K562 (cell line): ENCODE measurements at regions not wholly inside any gene's neighbourhood (a gene's known extent, or its start where the extent isn't known, plus 50 kb on each side); places are given as distances from the start of the nearest gene placed in this dataset.

Experiments
- ARID1B ChIP-seq: fragments of 450-650 bp; IDR thresholded peaks from 2 replicates; pipeline ENCODE4 v1.6.1; 2016; ENCODE audit warnings: antibody characterized with exemption, mild to moderate bottlenecking, inconsistent platforms
- BCLAF1 ChIP-seq, 2 experiments: fragments of 450-650 bp in 1 of 2; IDR thresholded peaks; 2 replicates each; pipeline ENCODE4 v1.6.1; 2011 to 2017; ENCODE audit warnings: low read depth in 2 of 2, antibody characterized with exemption in 1 of 2, borderline replicate concordance in 1 of 2, low read length in 1 of 2, mild to moderate bottlenecking in 1 of 2, mixed read lengths in 1 of 2; ENCODE audit not compliant: control insufficient read depth in 1 of 2
- CEBPB ChIP-seq: fragments of 450-650 bp; IDR thresholded peaks from 2 replicates; pipeline ENCODE4 v1.6.1; 2016; ENCODE audit warnings: missing genetic modification characterization, missing compliant biosample characterization
- ESRRB ChIP-seq: fragments of 250-450 bp; sonication (Bioruptor Pico); IDR thresholded peaks from 2 replicates; pipeline ENCODE4 v1.5.0; 2020; ENCODE audit warnings: mild to moderate bottlenecking, moderate library complexity, borderline replicate concordance
- FOXM1 ChIP-seq, 2 experiments: fragments of 450-650 bp in 1 of 2; sonication (generic) in 1 of 2; formaldehyde crosslinking in 1 of 2; IDR thresholded peaks; 2 replicates each; pipeline versions ENCODE4 v1.6.1 to v1.9.0; 2017 to 2022; ENCODE audit warnings: low read depth in 2 of 2, mild to moderate bottlenecking in 2 of 2, missing genetic modification reagents in 1 of 2, moderate library complexity in 1 of 2
- ILF3 ChIP-seq: fragments of 450-650 bp; IDR thresholded peaks from 2 replicates; pipeline ENCODE4 v1.6.1; 2018; ENCODE audit warnings: antibody characterized with exemption, mild to moderate bottlenecking, moderate library complexity, borderline replicate concordance
- MAFK ChIP-seq: IDR thresholded peaks from 2 replicates; pipeline ENCODE4 v1.6.1; 2011; ENCODE audit warnings: low read length, improper control_type of control experiment
- MNT ChIP-seq, 2 experiments: fragments of 450-650 bp; conservative IDR thresholded peaks; 2 replicates each; pipeline ENCODE4 v1.6.1; 2017; ENCODE audit warnings: mild to moderate bottlenecking in 2 of 2, moderate library complexity in 2 of 2
- MTA2 ChIP-seq: fragments of 450-650 bp; IDR thresholded peaks from 2 replicates; pipeline ENCODE4 v1.6.1; 2016; ENCODE audit warnings: low read depth
- NCOR1 ChIP-seq: fragments of 450-650 bp; IDR thresholded peaks from 2 replicates; pipeline ENCODE4 v1.6.1; 2016; ENCODE audit warnings: mild to moderate bottlenecking, moderate library complexity
- NONO ChIP-seq, 2 experiments: fragments of 200-400 bp in 1 of 2; fragments of 450-650 bp in 1 of 2; formaldehyde crosslinking in 1 of 2; IDR thresholded peaks; 2 replicates each; pipeline ENCODE4 v1.6.1; 2017; ENCODE audit warnings: low read depth in 2 of 2, mild to moderate bottlenecking in 2 of 2, moderate library complexity in 2 of 2, low read length in 1 of 2
- NR1H2 ChIP-seq: sonication (generic); formaldehyde crosslinking; IDR thresholded peaks from 2 replicates; pipeline ENCODE4 v1.4.0; 2020; ENCODE audit warnings: mild to moderate bottlenecking, missing genetic modification reagents
- POLR2AphosphoS2 ChIP-seq: IDR thresholded peaks from 2 replicates; pipeline ENCODE4 v1.6.1; 2012; ENCODE audit warnings: low read length, improper control_type of control experiment
- SMARCE1 ChIP-seq: fragments of 450-650 bp; IDR thresholded peaks from 2 replicates; pipeline ENCODE4 v1.7.1; 2016; ENCODE audit warnings: mild to moderate bottlenecking
- SPI1 ChIP-seq: IDR thresholded peaks from 2 replicates; pipeline ENCODE4 v1.6.1; 2011; ENCODE audit warnings: low read depth, low read length, control low read depth, borderline replicate concordance
- SREBF2 ChIP-seq: sonication (generic); formaldehyde crosslinking; IDR thresholded peaks from 2 replicates; pipeline ENCODE4 v1.4.0; 2020; ENCODE audit warnings: mild to moderate bottlenecking, missing genetic modification reagents
- U2AF1 ChIP-seq: fragments of 200-400 bp; formaldehyde crosslinking; optimal IDR thresholded peaks from 2 replicates; pipeline ENCODE3; 2017; ENCODE audit warnings: mild to moderate bottlenecking, low read depth, low read length, moderate library complexity
- YBX1 ChIP-seq: fragments of 450-650 bp; IDR thresholded peaks from 2 replicates; pipeline ENCODE4 v1.7.1; 2016; ENCODE audit warnings: mild to moderate bottlenecking
- ZC3H8 ChIP-seq: fragments of 450-650 bp; IDR thresholded peaks from 2 replicates; pipeline ENCODE4 v1.6.1; 2017
- ZNF134 ChIP-seq: fragments of 250-450 bp; sonication (Bioruptor Pico); conservative IDR thresholded peaks from 2 replicates; pipeline ENCODE4 v1.4.0; 2020
- ZNF175 ChIP-seq: fragments of 200-800 bp; sonication (Bioruptor generic); IDR thresholded peaks from 2 replicates; pipeline ENCODE4 v1.6.1; 2016; ENCODE audit warnings: low read depth, mild to moderate bottlenecking, missing genetic modification characterization, missing compliant biosample characterization
- ZNF224 ChIP-seq: sonication (generic); formaldehyde crosslinking; IDR thresholded peaks from 2 replicates; pipeline ENCODE4 v1.8.0; 2022; ENCODE audit warnings: mild to moderate bottlenecking, missing genetic modification reagents
- ZNF347 ChIP-seq: fragments of 450-650 bp; formaldehyde crosslinking; IDR thresholded peaks from 2 replicates; pipeline ENCODE4 v1.4.0; 2020; ENCODE audit warnings: low read depth, mild to moderate bottlenecking, moderate library complexity
- ZNF408 ChIP-seq: fragments of 250-450 bp; sonication (Bioruptor Pico); IDR thresholded peaks from 2 replicates; pipeline ENCODE4 v1.4.0; 2020; ENCODE audit warnings: low read depth, mild to moderate bottlenecking, moderate library complexity
- ZSCAN32 ChIP-seq: fragments of 450-650 bp; formaldehyde crosslinking; IDR thresholded peaks from 2 replicates; pipeline ENCODE4 v1.4.0; 2020; ENCODE audit warnings: mild to moderate bottlenecking, moderate library complexity

GRCh38 chr6:26159357-26160273 lies 72.4 kb downstream of the HFE start (continued):
- TF ChIP-seq YBX1 (no peak), SREBF2 (CRISPR knock-in tag) (no peak), NONO (IDR thresholded peaks at IDR 0.05; ENCODE audit: low read depth in 2 of 2, low read length in 1 of 2) (peak in 1 of 2 experiments; percentile 49; a peak in 1 of 4 replicates), ILF3 (no peak), ZNF408 (no peak), SMARCE1 (peak; percentile 29; the same call in 1 of the 2 replicates), ZC3H8 (0 out of 2 replicates have a peak, but pooled peaks have one; percentile 65), ZNF134 (CRISPR knock-in tag) (no peak), ZSCAN32 (CRISPR knock-in tag) (peak; percentile 23; the same call in 1 of the 2 replicates), U2AF1 (no peak), BCLAF1 (IDR thresholded peaks at IDR 0.05; ENCODE audit: borderline replicate concordance in 1 of 2, control insufficient read depth in 1 of 2, low read depth in 2 of 2, low read length in 1 of 2) (0 out of 4 replicates have a peak, but pooled peaks of 1 of the 2 experiments have one; percentile 57), ESRRB (peak; percentile 61; the same call in 1 of the 2 replicates), NR1H2 (no peak), FOXM1 (IDR thresholded peaks at IDR 0.05; ENCODE audit: low read depth) (no peak), FOXM1 (CRISPR knock-in tag; IDR thresholded peaks at IDR 0.05; ENCODE audit: low read depth) (no peak), ZNF175 (CRISPR knock-in tag) (no peak), POLR2AphosphoS2 (0 out of 2 replicates have a peak, but pooled peaks have one; percentile 17), MTA2 (no peak), NCOR1 (no peak), ZNF347 (peak; percentile 11; the same call in 1 of the 2 replicates), CEBPB (tag) (no peak), MAFK (no peak), MNT (conservative IDR thresholded peaks at IDR 0.05) (peak; percentile 15 to 19; a peak in 1 of 4 replicates), ARID1B (no peak), SPI1 (no peak), ZNF224 (CRISPR knock-in tag) (no peak)
